ENCODE measurements at regions not wholly inside any gene's neighbourhood (a gene's known extent, or its start where the extent isn't known, plus 50 kb on each side); places are given as distances from the start of the nearest gene placed in this dataset.

GRCh38 chr6:26296857-26297648, 67.9 kb upstream of the BTN3A2 start:
- TF ChIP-seq CTCF (IDR thresholded peaks at IDR 0.05; ENCODE audit: low read depth, low read length), result no peak
- no peak for TF ChIP-seq MAX (IDR thresholded peaks at IDR 0.05; ENCODE audit: low read depth, low read length)
- no peak for TF ChIP-seq POLR2A (IDR thresholded peaks at IDR 0.05; ENCODE audit: extremely low read depth, insufficient read length)
